ENCODE measurements at regions not wholly inside any gene's neighbourhood (a gene's known extent, or its start where the extent isn't known, plus 50 kb on each side); places are given as distances from the start of the nearest gene placed in this dataset.

- Histone ChIP-seq H3K4me3 (ENCODE audit: low read length) (no peak overlapping the region), H2AFZ (ENCODE audit: low read length) (no peak overlapping the region), H3K79me2 (ENCODE audit: low read length) (no peaks in the 10 kb centered on the region), H3K4me2 (ENCODE audit: low read depth, low read length, poor library complexity, severe bottlenecking) (no peak overlapping the region), H3K27me3 (ENCODE audit: low read length) (no peaks in the 10 kb centered on the region), H3K27ac (ENCODE audit: low read length) (no peak overlapping the region), H3K9me2 (replicated peaks; ENCODE audit: insufficient read depth, low read length) (no peaks in the 10 kb centered on the region), H3K9ac (ENCODE audit: low read length) (no peak overlapping the region), H3K9me3 (ENCODE audit: low read length) (peaks cover 5% of the 10 kb centered on the region), H3K36me3 (ENCODE audit: insufficient read depth, low read length) (no peaks in the 10 kb centered on the region), H3K4me1 (ENCODE audit: low read length) (no peaks in the 10 kb centered on the region), H4K20me1 (ENCODE audit: insufficient read depth, low read depth, low read length) (no peaks in the 10 kb centered on the region)
- DNase-seq, result no peak
Measured at GRCh38 chr12:127570387-127570786, 696.6 kb upstream of the TMEM132C start.

GRCh38 chr12:127570793-127571360 lies 696.1 kb upstream of the TMEM132C start:
- H3K79me2 ChIP-seq (ENCODE audit: low read length), result no peaks in the 10 kb centered on the region
- H3K4me1 ChIP-seq (ENCODE audit: low read length), result no peaks in the 10 kb centered on the region
- no peaks in the 10 kb centered on the region for H3K27me3 ChIP-seq (ENCODE audit: low read length)
- H3K4me3 ChIP-seq (ENCODE audit: low read length), result no peak overlapping the region
- H3K36me3 ChIP-seq (ENCODE audit: insufficient read depth, low read length), result no peaks in the 10 kb centered on the region
- H3K9ac ChIP-seq (ENCODE audit: low read length), result no peak overlapping the region
- H2AFZ ChIP-seq (ENCODE audit: low read length), result no peak overlapping the region
- H3K27ac ChIP-seq (ENCODE audit: low read length), result no peak overlapping the region
- H3K4me2 ChIP-seq (ENCODE audit: low read depth, low read length, poor library complexity, severe bottlenecking), result no peak overlapping the region
- DNase-seq, result no peak
- peaks cover 5% of the 10 kb centered on the region for H3K9me3 ChIP-seq (ENCODE audit: low read length)
- no peaks in the 10 kb centered on the region for H4K20me1 ChIP-seq (ENCODE audit: insufficient read depth, low read depth, low read length)
- H3K9me2 ChIP-seq (replicated peaks; ENCODE audit: insufficient read depth, low read length), result no peaks in the 10 kb centered on the region

GRCh38 chr12:127571578-127571977 lies 695.4 kb upstream of the TMEM132C start:
- no peak overlapping the region for H3K27ac ChIP-seq (ENCODE audit: low read length)

GRCh38 chr12:127579446-127579845 lies 687.5 kb upstream of the TMEM132C start:
- Histone ChIP-seq H3K4me1 (ENCODE audit: low read length) (no peaks in the 10 kb centered on the region), H3K79me2 (ENCODE audit: low read length) (no peaks in the 10 kb centered on the region), H4K20me1 (ENCODE audit: insufficient read depth, low read depth, low read length) (no peaks in the 10 kb centered on the region), H2AFZ (ENCODE audit: low read length) (no peak overlapping the region), H3K36me3 (ENCODE audit: insufficient read depth, low read length) (no peaks in the 10 kb centered on the region), H3K9me3 (ENCODE audit: low read length) (no peaks in the 10 kb centered on the region), H3K27ac (ENCODE audit: low read length) (no peak overlapping the region), H3K9ac (ENCODE audit: low read length) (no peak overlapping the region), H3K4me3 (ENCODE audit: low read length) (no peak overlapping the region), H3K4me2 (ENCODE audit: low read depth, low read length, poor library complexity, severe bottlenecking) (no peak overlapping the region), H3K9me2 (replicated peaks; ENCODE audit: insufficient read depth, low read length) (no peaks in the 10 kb centered on the region), H3K27me3 (ENCODE audit: low read length) (no peaks in the 10 kb centered on the region)
- no peak for DNase-seq

More at GRCh38 chr12:127571578-127571977, 695.4 kb upstream of the TMEM132C start:
- H3K9ac ChIP-seq (ENCODE audit: low read length), result no peak overlapping the region
- no peaks in the 10 kb centered on the region for H4K20me1 ChIP-seq (ENCODE audit: insufficient read depth, low read depth, low read length)
- no peaks in the 10 kb centered on the region for H3K27me3 ChIP-seq (ENCODE audit: low read length)
- no peak overlapping the region for H3K4me2 ChIP-seq (ENCODE audit: low read depth, low read length, poor library complexity, severe bottlenecking)
- H3K4me1 ChIP-seq (ENCODE audit: low read length), result no peaks in the 10 kb centered on the region
- H3K9me3 ChIP-seq (ENCODE audit: low read length), result peaks cover 5% of the 10 kb centered on the region
- no peak for DNase-seq
- H3K79me2 ChIP-seq (ENCODE audit: low read length), result no peaks in the 10 kb centered on the region
- H3K4me3 ChIP-seq (ENCODE audit: low read length), result no peak overlapping the region
- H3K36me3 ChIP-seq (ENCODE audit: insufficient read depth, low read length), result no peaks in the 10 kb centered on the region
- H3K9me2 ChIP-seq (replicated peaks; ENCODE audit: insufficient read depth, low read length), result no peaks in the 10 kb centered on the region
- no peak overlapping the region for H2AFZ ChIP-seq (ENCODE audit: low read length)

- H3K27me3 ChIP-seq (ENCODE audit: low read length), result no peaks in the 10 kb centered on the region
- no peak overlapping the region for H3K4me2 ChIP-seq (ENCODE audit: low read depth, low read length, poor library complexity, severe bottlenecking)
- no peaks in the 10 kb centered on the region for H3K4me1 ChIP-seq (ENCODE audit: low read length)
- H2AFZ ChIP-seq (ENCODE audit: low read length), result no peak overlapping the region
- no peaks in the 10 kb centered on the region for H3K79me2 ChIP-seq (ENCODE audit: low read length)
- no peak overlapping the region for H3K9ac ChIP-seq (ENCODE audit: low read length)
- H3K9me3 ChIP-seq (ENCODE audit: low read length), result no peaks in the 10 kb centered on the region
- DNase-seq, result no peak
- no peaks in the 10 kb centered on the region for H3K36me3 ChIP-seq (ENCODE audit: insufficient read depth, low read length)
- H3K4me3 ChIP-seq (ENCODE audit: low read length), result no peak overlapping the region
- H3K27ac ChIP-seq (ENCODE audit: low read length), result no peak overlapping the region
- H3K9me2 ChIP-seq (replicated peaks; ENCODE audit: insufficient read depth, low read length), result no peaks in the 10 kb centered on the region
- H4K20me1 ChIP-seq (ENCODE audit: insufficient read depth, low read depth, low read length), result no peaks in the 10 kb centered on the region
Measured at GRCh38 chr12:127582074-127582473, 684.9 kb upstream of the TMEM132C start.

- no peak for DNase-seq
- Histone ChIP-seq H3K79me2 (ENCODE audit: low read length) (no peaks in the 10 kb centered on the region), H4K20me1 (ENCODE audit: insufficient read depth, low read depth, low read length) (no peaks in the 10 kb centered on the region), H2AFZ (ENCODE audit: low read length) (no peak overlapping the region), H3K36me3 (ENCODE audit: insufficient read depth, low read length) (no peaks in the 10 kb centered on the region), H3K4me1 (ENCODE audit: low read length) (no peaks in the 10 kb centered on the region), H3K9ac (ENCODE audit: low read length) (no peak overlapping the region), H3K4me2 (ENCODE audit: low read depth, low read length, poor library complexity, severe bottlenecking) (no peak overlapping the region), H3K9me2 (replicated peaks; ENCODE audit: insufficient read depth, low read length) (no peaks in the 10 kb centered on the region), H3K4me3 (ENCODE audit: low read length) (no peak overlapping the region), H3K27me3 (ENCODE audit: low read length) (no peaks in the 10 kb centered on the region), H3K9me3 (ENCODE audit: low read length) (no peaks in the 10 kb centered on the region), H3K27ac (ENCODE audit: low read length) (no peak overlapping the region)
Measured at GRCh38 chr12:127583041-127583440, 683.9 kb upstream of the TMEM132C start.

GRCh38 chr12:127588249-127588648 lies 678.7 kb upstream of the TMEM132C start:
- H3K79me2 ChIP-seq (ENCODE audit: low read length), result no peaks in the 10 kb centered on the region
- no peaks in the 10 kb centered on the region for H3K27me3 ChIP-seq (ENCODE audit: low read length)
- H2AFZ ChIP-seq (ENCODE audit: low read length), result no peak overlapping the region
- H3K36me3 ChIP-seq (ENCODE audit: insufficient read depth, low read length), result no peaks in the 10 kb centered on the region
- H3K27ac ChIP-seq (ENCODE audit: low read length), result no peak overlapping the region
- H3K9ac ChIP-seq (ENCODE audit: low read length), result no peak overlapping the region
- DNase-seq, result no peak
- no peaks in the 10 kb centered on the region for H4K20me1 ChIP-seq (ENCODE audit: insufficient read depth, low read depth, low read length)
- no peaks in the 10 kb centered on the region for H3K9me3 ChIP-seq (ENCODE audit: low read length)
- H3K9me2 ChIP-seq (replicated peaks; ENCODE audit: insufficient read depth, low read length), result no peaks in the 10 kb centered on the region
- no peak overlapping the region for H3K4me3 ChIP-seq (ENCODE audit: low read length)
- H3K4me1 ChIP-seq (ENCODE audit: low read length), result no peaks in the 10 kb centered on the region
- no peak overlapping the region for H3K4me2 ChIP-seq (ENCODE audit: low read depth, low read length, poor library complexity, severe bottlenecking)

GRCh38 chr12:127589541-127589940 lies 677.4 kb upstream of the TMEM132C start:
- no peak for DNase-seq
- Histone ChIP-seq H3K79me2 (ENCODE audit: low read length) (no peaks in the 10 kb centered on the region), H3K9me2 (replicated peaks; ENCODE audit: insufficient read depth, low read length) (no peaks in the 10 kb centered on the region), H3K27ac (ENCODE audit: low read length) (no peak overlapping the region), H3K27me3 (ENCODE audit: low read length) (no peaks in the 10 kb centered on the region), H3K36me3 (ENCODE audit: insufficient read depth, low read length) (no peaks in the 10 kb centered on the region), H2AFZ (ENCODE audit: low read length) (no peak overlapping the region), H3K4me3 (ENCODE audit: low read length) (no peak overlapping the region), H4K20me1 (ENCODE audit: insufficient read depth, low read depth, low read length) (no peaks in the 10 kb centered on the region), H3K9me3 (ENCODE audit: low read length) (no peaks in the 10 kb centered on the region), H3K4me1 (ENCODE audit: low read length) (no peaks in the 10 kb centered on the region), H3K4me2 (ENCODE audit: low read depth, low read length, poor library complexity, severe bottlenecking) (no peak overlapping the region), H3K9ac (ENCODE audit: low read length) (no peak overlapping the region)

- no peak for DNase-seq
- no peak overlapping the region for H2AFZ ChIP-seq (ENCODE audit: low read length)
- H3K4me1 ChIP-seq (ENCODE audit: low read length), result no peaks in the 10 kb centered on the region
- H3K4me3 ChIP-seq (ENCODE audit: low read length), result no peak overlapping the region
- no peaks in the 10 kb centered on the region for H4K20me1 ChIP-seq (ENCODE audit: insufficient read depth, low read depth, low read length)
- H3K27me3 ChIP-seq (ENCODE audit: low read length), result no peaks in the 10 kb centered on the region
- no peaks in the 10 kb centered on the region for H3K9me3 ChIP-seq (ENCODE audit: low read length)
- no peak overlapping the region for H3K4me2 ChIP-seq (ENCODE audit: low read depth, low read length, poor library complexity, severe bottlenecking)
- no peaks in the 10 kb centered on the region for H3K9me2 ChIP-seq (replicated peaks; ENCODE audit: insufficient read depth, low read length)
- H3K79me2 ChIP-seq (ENCODE audit: low read length), result no peaks in the 10 kb centered on the region
- H3K9ac ChIP-seq (ENCODE audit: low read length), result no peak overlapping the region
- H3K36me3 ChIP-seq (ENCODE audit: insufficient read depth, low read length), result no peaks in the 10 kb centered on the region
- no peak overlapping the region for H3K27ac ChIP-seq (ENCODE audit: low read length)
Measured at GRCh38 chr12:127590868-127591267, 676.1 kb upstream of the TMEM132C start.
